ENCODE measurements at regions not wholly inside any gene's neighbourhood (a gene's known extent, or its start where the extent isn't known, plus 50 kb on each side); places are given as distances from the start of the nearest gene placed in this dataset.

GRCh38 chr2:16173893-16174692 lies 233.7 kb downstream of the MYCN start:
- DNase-seq (ENCODE audit: low read depth), result no peak

- DNase-seq (ENCODE audit: low read depth), result no peak
These were observed 232.2 kb downstream of the MYCN start for GRCh38 chr2:16172324-16173175.

GRCh38 chr2:16171425-16171920 lies 231.1 kb downstream of the MYCN start:
- no peak for DNase-seq (ENCODE audit: low read depth)

GRCh38 chr2:16170675-16171424 lies 230.5 kb downstream of the MYCN start:
- DNase-seq (ENCODE audit: low read depth), result no peak

GRCh38 chr2:16169381-16169960 lies 229.1 kb downstream of the MYCN start:
- no peak for DNase-seq (ENCODE audit: low read depth)

- DNase-seq (ENCODE audit: low read depth), result no peak
These were observed 228.3 kb downstream of the MYCN start for GRCh38 chr2:16168506-16169264.

- no peak for DNase-seq (ENCODE audit: low read depth)
These were observed 227.6 kb downstream of the MYCN start for GRCh38 chr2:16167870-16168426.

- DNase-seq (ENCODE audit: low read depth), result no peak
These were observed 227.1 kb downstream of the MYCN start for GRCh38 chr2:16167451-16167861.

GRCh38 chr2:16166327-16166981 lies 226.1 kb downstream of the MYCN start:
- DNase-seq (ENCODE audit: low read depth), result no peak

GRCh38 chr2:16165518-16166326 lies 225.4 kb downstream of the MYCN start:
- DNase-seq (ENCODE audit: low read depth), result no peak

GRCh38 chr2:16162491-16163040 lies 222.2 kb downstream of the MYCN start:
- DNase-seq (ENCODE audit: low read depth), result no peak

- no peak for DNase-seq (ENCODE audit: low read depth)
These were observed 221.6 kb downstream of the MYCN start for GRCh38 chr2:16161768-16162490.

- no peak for DNase-seq (ENCODE audit: low read depth)
These were observed 220.8 kb downstream of the MYCN start for GRCh38 chr2:16161085-16161565.

- no peak for DNase-seq (ENCODE audit: low read depth)
These were observed 220.1 kb downstream of the MYCN start for GRCh38 chr2:16160281-16161084.

GRCh38 chr2:16156411-16156810 lies 216.1 kb downstream of the MYCN start:
- no peak for DNase-seq (ENCODE audit: low read depth)

GRCh38 chr2:16155766-16156165 lies 215.4 kb downstream of the MYCN start:
- no peak for DNase-seq (ENCODE audit: low read depth)

- DNase-seq (ENCODE audit: low read depth), result no peak
These were observed 215.0 kb downstream of the MYCN start for GRCh38 chr2:16155366-16155765.

Measured in M059J (cell line).